ENCODE measurements at regions not wholly inside any gene's neighbourhood (a gene's known extent, or its start where the extent isn't known, plus 50 kb on each side); places are given as distances from the start of the nearest gene placed in this dataset.

DNA sequence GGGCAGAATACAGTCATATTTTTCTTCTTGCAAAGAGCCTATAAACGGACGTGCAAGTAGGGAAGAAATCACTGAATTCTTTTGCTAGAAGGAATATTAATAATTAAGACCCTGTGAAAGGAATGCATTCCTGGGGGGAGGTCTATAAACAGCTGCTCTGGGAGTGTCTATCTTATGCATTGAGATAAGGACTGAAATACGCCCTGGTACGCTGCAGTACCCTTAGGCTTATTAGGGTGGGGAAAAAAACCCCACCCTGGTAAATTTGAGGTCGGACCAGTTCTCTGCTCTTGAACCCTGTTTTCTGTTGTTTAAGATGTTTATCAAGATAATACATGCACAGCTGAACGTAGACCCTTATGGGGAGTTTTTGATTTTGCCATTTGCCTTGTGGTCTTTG lies 100.0 kb upstream of the KBTBD8 start:
- Histone ChIP-seq H3K4me1 (no peaks in the 10 kb centered on the region), H3K36me3 (ENCODE audit: control insufficient read depth, insufficient read depth, low read length) (no peaks in the 10 kb centered on the region), H3K9me3 (peaks cover 5% of the 10 kb centered on the region), H3K4me3 (ENCODE audit: low read depth, low read length) (no peak overlapping the region), H3K27me3 (replicated peaks; ENCODE audit: control insufficient read depth, insufficient read depth, low read length) (no peaks in the 10 kb centered on the region)
- H3K27me3 Mint-ChIP-seq (ENCODE audit: insufficient read depth, unreplicated experiment), result peaks cover 11% of the 10 kb centered on the region
- ChIA-PET POLR2A (no interaction called here), CTCF (no interaction called here)
- H3K27ac Mint-ChIP-seq (ENCODE audit: unreplicated experiment), result no peak overlapping the region
- no peaks in the 10 kb centered on the region for H3K36me3 Mint-ChIP-seq (ENCODE audit: insufficient read depth, unreplicated experiment)
- TF ChIP-seq, protein P1, sequence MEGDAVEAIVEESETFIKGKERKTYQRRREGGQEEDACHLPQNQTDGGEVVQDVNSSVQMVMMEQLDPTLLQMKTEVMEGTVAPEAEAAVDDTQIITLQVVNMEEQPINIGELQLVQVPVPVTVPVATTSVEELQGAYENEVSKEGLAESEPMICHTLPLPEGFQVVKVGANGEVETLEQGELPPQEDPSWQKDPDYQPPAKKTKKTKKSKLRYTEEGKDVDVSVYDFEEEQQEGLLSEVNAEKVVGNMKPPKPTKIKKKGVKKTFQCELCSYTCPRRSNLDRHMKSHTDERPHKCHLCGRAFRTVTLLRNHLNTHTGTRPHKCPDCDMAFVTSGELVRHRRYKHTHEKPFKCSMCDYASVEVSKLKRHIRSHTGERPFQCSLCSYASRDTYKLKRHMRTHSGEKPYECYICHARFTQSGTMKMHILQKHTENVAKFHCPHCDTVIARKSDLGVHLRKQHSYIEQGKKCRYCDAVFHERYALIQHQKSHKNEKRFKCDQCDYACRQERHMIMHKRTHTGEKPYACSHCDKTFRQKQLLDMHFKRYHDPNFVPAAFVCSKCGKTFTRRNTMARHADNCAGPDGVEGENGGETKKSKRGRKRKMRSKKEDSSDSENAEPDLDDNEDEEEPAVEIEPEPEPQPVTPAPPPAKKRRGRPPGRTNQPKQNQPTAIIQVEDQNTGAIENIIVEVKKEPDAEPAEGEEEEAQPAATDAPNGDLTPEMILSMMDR (IDR thresholded peaks at IDR 0.05; ENCODE audit: insufficient read depth in 1 of 2, low read depth in 1 of 2, low read length in 1 of 2, severe bottlenecking in 1 of 2, unreplicated experiment in 1 of 2), result no peak
- intact Hi-C loops (cut with micrococcal nuclease; ENCODE audit: unreplicated experiment), result no loop called here
- H3K9me3 Mint-ChIP-seq (ENCODE audit: unreplicated experiment), result peaks cover 68% of the 10 kb centered on the region
- no peaks in the 10 kb centered on the region for H3K4me1 Mint-ChIP-seq (ENCODE audit: low read depth, unreplicated experiment)
- no peak overlapping the region for H3K4me3 Mint-ChIP-seq (ENCODE audit: unreplicated experiment)
- no TSS peak for BruUV-seq (replicated peaks)
- peak in 1 of 2 experiments; percentile 10 for DNase-seq

DNA sequence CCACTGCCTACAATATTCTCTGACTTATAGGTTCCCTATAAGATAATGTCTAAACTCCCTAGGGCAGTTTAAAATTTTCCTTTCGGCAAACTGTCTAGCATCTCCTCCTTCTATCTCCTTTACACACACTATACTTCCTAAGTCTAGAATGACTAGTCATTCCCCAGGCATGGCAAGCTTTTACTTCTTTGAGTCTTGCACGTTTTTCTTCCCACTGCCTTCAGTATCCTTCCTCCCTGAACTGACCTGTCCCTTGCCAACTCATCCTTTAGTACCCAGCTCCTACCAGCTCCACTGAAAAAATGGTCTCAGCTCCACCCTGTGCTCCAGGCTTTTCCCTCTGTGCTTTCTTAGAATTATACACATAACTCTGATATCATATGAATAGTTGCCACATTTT lies 93.8 kb upstream of the KBTBD8 start:
- BruUV-seq (replicated peaks), result no TSS peak
- no peaks in the 10 kb centered on the region for H3K36me3 ChIP-seq (ENCODE audit: control insufficient read depth, insufficient read depth, low read length)
- Mint-ChIP-seq H3K27ac (ENCODE audit: unreplicated experiment) (no peak overlapping the region), H3K36me3 (ENCODE audit: insufficient read depth, unreplicated experiment) (peaks cover 4% of the 10 kb centered on the region), H3K27me3 (ENCODE audit: insufficient read depth, unreplicated experiment) (peaks cover 8% of the 10 kb centered on the region), H3K9me3 (ENCODE audit: unreplicated experiment) (peaks cover 46% of the 10 kb centered on the region), H3K4me1 (ENCODE audit: low read depth, unreplicated experiment) (peaks cover 7% of the 10 kb centered on the region), H3K4me3 (ENCODE audit: unreplicated experiment) (no peak overlapping the region)
- no peak for DNase-seq
- intact Hi-C loops (cut with micrococcal nuclease; ENCODE audit: unreplicated experiment), result no loop called here
- H3K9me3 ChIP-seq, result peaks cover 5% of the 10 kb centered on the region; the same call in 1 of the 2 replicates
- ChIA-PET CTCF (no interaction called here), POLR2A (no interaction called here)
- peaks cover 4% of the 10 kb centered on the region; the same call in 1 of the 2 replicates for H3K4me1 ChIP-seq
- H3K27me3 ChIP-seq (replicated peaks; ENCODE audit: control insufficient read depth, insufficient read depth, low read length), result no peaks in the 10 kb centered on the region
- TF ChIP-seq, protein P1 (IDR thresholded peaks at IDR 0.05; ENCODE audit: insufficient read depth in 1 of 2, low read depth in 1 of 2, low read length in 1 of 2, severe bottlenecking in 1 of 2, unreplicated experiment in 1 of 2), result no peak
- no peak overlapping the region for H3K4me3 ChIP-seq (ENCODE audit: low read depth, low read length)

DNA sequence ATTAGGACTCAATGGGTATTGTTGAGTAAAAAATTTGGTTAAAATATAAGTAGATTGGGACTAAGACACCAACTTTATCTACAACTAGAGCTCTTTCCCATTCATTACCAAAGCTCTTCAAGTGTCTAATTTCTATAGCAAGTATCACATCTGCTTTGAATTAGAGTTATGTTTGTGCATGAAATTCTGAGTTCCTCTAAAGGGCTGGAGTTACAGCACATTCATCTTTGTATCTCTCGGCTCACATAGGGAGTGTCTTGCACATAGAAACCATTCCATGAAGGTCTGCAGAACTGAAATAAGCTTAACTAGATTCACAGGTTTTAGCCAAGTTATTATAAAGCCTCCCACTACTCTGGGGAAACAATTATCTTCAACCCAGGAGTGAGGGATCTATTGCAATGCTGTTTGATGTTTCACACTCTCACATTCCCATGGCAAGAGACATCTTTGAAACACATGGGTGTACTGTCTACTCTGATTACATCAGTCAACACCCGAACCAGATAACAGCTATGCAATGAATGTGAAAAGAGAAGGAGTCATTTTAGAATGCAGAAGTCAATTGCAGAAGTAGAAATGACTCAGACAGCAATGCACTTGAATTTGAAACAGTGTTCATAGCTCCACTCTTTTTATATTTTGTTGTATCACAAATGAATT lies 93.1 kb upstream of the KBTBD8 start:
- H3K9me3 Mint-ChIP-seq (ENCODE audit: unreplicated experiment), result peaks cover 44% of the 10 kb centered on the region
- CTCF ChIA-PET, result interaction anchor here (0.7 kb wide), 1 partner anchor 619 kb away, joined by 3 read pairs; no protein-coding TSS in a partner anchor
- DNase-seq, result peak in 1 of 2 experiments; percentile 23
- peaks cover 8% of the 10 kb centered on the region for H3K27me3 Mint-ChIP-seq (ENCODE audit: insufficient read depth, unreplicated experiment)
- peaks cover 4% of the 10 kb centered on the region for H3K36me3 Mint-ChIP-seq (ENCODE audit: insufficient read depth, unreplicated experiment)
- peaks cover 5% of the 10 kb centered on the region; the same call in 1 of the 2 replicates for H3K9me3 ChIP-seq
- intact Hi-C loops (cut with micrococcal nuclease; ENCODE audit: unreplicated experiment), result no loop called here
- H3K4me3 Mint-ChIP-seq (ENCODE audit: unreplicated experiment), result no peak overlapping the region
- no peaks in the 10 kb centered on the region for H3K36me3 ChIP-seq (ENCODE audit: control insufficient read depth, insufficient read depth, low read length)
- POLR2A ChIA-PET, result no interaction called here
- no TSS peak for BruUV-seq (replicated peaks)
- no peak overlapping the region for H3K4me3 ChIP-seq (ENCODE audit: low read depth, low read length)
- no peaks in the 10 kb centered on the region for H3K27me3 ChIP-seq (replicated peaks; ENCODE audit: control insufficient read depth, insufficient read depth, low read length)
- H3K4me1 ChIP-seq, result peaks cover 4% of the 10 kb centered on the region; the same call in 1 of the 2 replicates
- peaks cover 7% of the 10 kb centered on the region for H3K4me1 Mint-ChIP-seq (ENCODE audit: low read depth, unreplicated experiment)
- TF ChIP-seq, protein P1 (IDR thresholded peaks at IDR 0.05; ENCODE audit: insufficient read depth in 1 of 2, low read depth in 1 of 2, low read length in 1 of 2, severe bottlenecking in 1 of 2, unreplicated experiment in 1 of 2), result no peak
- no peak overlapping the region for H3K27ac Mint-ChIP-seq (ENCODE audit: unreplicated experiment)
